HepG2 (cell line): ENCODE measurements at regions not wholly inside any gene's neighbourhood (a gene's known extent, or its start where the extent isn't known, plus 50 kb on each side); places are given as distances from the start of the nearest gene placed in this dataset.
A peak's percentile ranks its signal among the peaks of the same experiment; 100 is the strongest.

Experiments
- ATF1 ChIP-seq: IDR thresholded peaks from 2 replicates; pipeline ENCODE4 v1.6.1; 2016; ENCODE audit warnings: mild to moderate bottlenecking, control low read depth
- ATF2 ChIP-seq: sonication (generic); formaldehyde crosslinking; IDR thresholded peaks from 2 replicates; pipeline ENCODE4 v1.4.0; 2020; ENCODE audit warnings: missing genetic modification reagents
- CHD2 ChIP-seq: IDR thresholded peaks from 2 replicates; pipeline ENCODE4 v1.6.1; 2011; ENCODE audit warnings: low read depth, low read length, improper control_type of control experiment
- CSRNP2 ChIP-seq: sonication (generic); formaldehyde crosslinking; conservative IDR thresholded peaks from 2 replicates; pipeline ENCODE4 v1.8.0; 2022; ENCODE audit warnings: low read depth, missing genetic modification reagents
- DZIP1 ChIP-seq: sonication (generic); formaldehyde crosslinking; IDR thresholded peaks from 2 replicates; pipeline ENCODE4 v1.5.0; 2020; ENCODE audit warnings: mild to moderate bottlenecking, missing genetic modification reagents
- KDM3A ChIP-seq: IDR thresholded peaks from 2 replicates; pipeline ENCODE4 v1.6.1; 2018; ENCODE audit warnings: low read depth, missing compliant biosample characterization
- KLF16 ChIP-seq, 2 experiments: sonication (generic) in 1 of 2; formaldehyde crosslinking in 1 of 2; IDR thresholded peaks; 2 replicates each; pipeline versions ENCODE4 v1.6.1 to v1.8.0; 2016 to 2023; ENCODE audit warnings: missing genetic modification reagents in 2 of 2, missing compliant biosample characterization in 1 of 2
- NCOR1 ChIP-seq: fragments of 200-600 bp; sonication (generic); IDR thresholded peaks from 2 replicates; pipeline ENCODE4 v1.7.0; 2017; ENCODE audit warnings: antibody characterized with exemption, low read length, borderline replicate concordance
- RBFOX2 ChIP-seq: fragments of 200-400 bp; formaldehyde crosslinking; IDR thresholded peaks from 2 replicates; pipeline ENCODE4 v1.6.1; 2017; ENCODE audit warnings: low read depth, mild to moderate bottlenecking, low read length
- REPIN1 ChIP-seq: sonication (generic); formaldehyde crosslinking; IDR thresholded peaks from 2 replicates; pipeline ENCODE4 v1.8.0; 2022; ENCODE audit warnings: missing genetic modification reagents, low read depth, mild to moderate bottlenecking, borderline replicate concordance
- SNAI1 ChIP-seq: sonication (generic); formaldehyde crosslinking; IDR thresholded peaks from 2 replicates; pipeline ENCODE4 v1.5.0; 2020; ENCODE audit warnings: mild to moderate bottlenecking, missing genetic modification reagents, borderline replicate concordance
- YEATS2 ChIP-seq: sonication (generic); formaldehyde crosslinking; IDR thresholded peaks from 2 replicates; pipeline ENCODE4 v1.4.0; 2020; ENCODE audit warnings: missing genetic modification reagents, borderline replicate concordance
- YY1 ChIP-seq: IDR thresholded peaks from 2 replicates; pipeline ENCODE4 v1.6.1; 2011; ENCODE audit warnings: low read length, low read depth, moderate library complexity, mild to moderate bottlenecking; ENCODE audit not compliant: insufficient read depth, insufficient replicate concordance
- ZBTB2 ChIP-seq: sonication (generic); formaldehyde crosslinking; IDR thresholded peaks from 2 replicates; pipeline ENCODE4 v1.8.0; 2022; ENCODE audit warnings: low read depth, missing genetic modification reagents
- ZMAT5 ChIP-seq: sonication (generic); formaldehyde crosslinking; IDR thresholded peaks from 2 replicates; pipeline ENCODE4 v1.5.0; 2020; ENCODE audit warnings: mild to moderate bottlenecking, low read depth, missing genetic modification reagents, borderline replicate concordance
- ZNF512 ChIP-seq: sonication (generic); formaldehyde crosslinking; IDR thresholded peaks from 2 replicates; pipeline ENCODE4 v1.4.0; 2020; ENCODE audit warnings: mild to moderate bottlenecking, missing genetic modification reagents
- TF ChIP-seq, protein P1 (sequence below): sonication (generic); formaldehyde crosslinking; IDR thresholded peaks from 2 replicates; pipeline ENCODE4 v1.9.0; 2021; ENCODE audit warnings: missing genetic modification reagents, borderline replicate concordance

- no peak for TF ChIP-seq ZMAT5
- TF ChIP-seq NCOR1 = 0 out of 2 replicates have a peak, but pooled peaks have one; percentile 5
- no peak for TF ChIP-seq CSRNP2 (CRISPR knock-in tag)
- no peak for TF ChIP-seq DZIP1 (CRISPR knock-in tag)
- peak; percentile 84 for TF ChIP-seq YY1
- TF ChIP-seq REPIN1 = no peak; the same call in 1 of the 2 replicates
- no peak for TF ChIP-seq ZNF512 (CRISPR knock-in tag)
- no peak for TF ChIP-seq ATF2 (CRISPR knock-in tag)
- no peak for TF ChIP-seq ATF1 (CRISPR knock-in tag)
- TF ChIP-seq RBFOX2 = peak; percentile 74
- no peak for TF ChIP-seq CHD2
- TF ChIP-seq KDM3A (CRISPR knock-in tag) = no peak
- TF ChIP-seq, protein P1, sequence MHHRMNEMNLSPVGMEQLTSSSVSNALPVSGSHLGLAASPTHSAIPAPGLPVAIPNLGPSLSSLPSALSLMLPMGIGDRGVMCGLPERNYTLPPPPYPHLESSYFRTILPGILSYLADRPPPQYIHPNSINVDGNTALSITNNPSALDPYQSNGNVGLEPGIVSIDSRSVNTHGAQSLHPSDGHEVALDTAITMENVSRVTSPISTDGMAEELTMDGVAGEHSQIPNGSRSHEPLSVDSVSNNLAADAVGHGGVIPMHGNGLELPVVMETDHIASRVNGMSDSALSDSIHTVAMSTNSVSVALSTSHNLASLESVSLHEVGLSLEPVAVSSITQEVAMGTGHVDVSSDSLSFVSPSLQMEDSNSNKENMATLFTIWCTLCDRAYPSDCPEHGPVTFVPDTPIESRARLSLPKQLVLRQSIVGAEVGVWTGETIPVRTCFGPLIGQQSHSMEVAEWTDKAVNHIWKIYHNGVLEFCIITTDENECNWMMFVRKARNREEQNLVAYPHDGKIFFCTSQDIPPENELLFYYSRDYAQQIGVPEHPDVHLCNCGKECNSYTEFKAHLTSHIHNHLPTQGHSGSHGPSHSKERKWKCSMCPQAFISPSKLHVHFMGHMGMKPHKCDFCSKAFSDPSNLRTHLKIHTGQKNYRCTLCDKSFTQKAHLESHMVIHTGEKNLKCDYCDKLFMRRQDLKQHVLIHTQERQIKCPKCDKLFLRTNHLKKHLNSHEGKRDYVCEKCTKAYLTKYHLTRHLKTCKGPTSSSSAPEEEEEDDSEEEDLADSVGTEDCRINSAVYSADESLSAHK (CRISPR knock-in tag) = no peak
- TF ChIP-seq SNAI1 (CRISPR knock-in tag) = peak; percentile 0; the same call in 1 of the 2 replicates
- peak; percentile 26; the same call in 1 of the 2 replicates for TF ChIP-seq ZBTB2 (CRISPR knock-in tag)
- no peak for TF ChIP-seq KLF16 (CRISPR knock-in tag; IDR thresholded peaks at IDR 0.05)
- TF ChIP-seq YEATS2 (CRISPR knock-in tag) = 0 out of 2 replicates have a peak, but pooled peaks have one; percentile 2
These were observed 105.9 kb upstream of the HNRNPU start (continued) for GRCh38 chr1:244970236-244970743.
